GM12891 (cell line): ENCODE measurements at regions not wholly inside any gene's neighbourhood (a gene's known extent, or its start where the extent isn't known, plus 50 kb on each side); places are given as distances from the start of the nearest gene placed in this dataset.

Experiments used
- POLR2A ChIP-seq: IDR thresholded peaks from 2 replicates; pipeline ENCODE4 v1.6.1; 2011; ENCODE audit warnings: low read depth, low read length, control low read depth
- POLR2AphosphoS5 ChIP-seq: IDR thresholded peaks from 2 replicates; pipeline ENCODE4 v1.6.1; 2011; ENCODE audit warnings: low read depth, low read length, control low read depth
- POU2F2 ChIP-seq: IDR thresholded peaks from 2 replicates; pipeline ENCODE4 v1.6.1; 2011; ENCODE audit warnings: low read depth, mild to moderate bottlenecking, control low read depth, low read length, moderate library complexity
- SPI1 ChIP-seq: IDR thresholded peaks from 2 replicates; pipeline ENCODE4 v1.6.1; 2011; ENCODE audit warnings: low read depth, low read length, control low read depth
- TAF1 ChIP-seq: IDR thresholded peaks from 2 replicates; pipeline ENCODE4 v1.6.1; 2011; ENCODE audit warnings: low read depth, low read length, control low read depth

DNA sequence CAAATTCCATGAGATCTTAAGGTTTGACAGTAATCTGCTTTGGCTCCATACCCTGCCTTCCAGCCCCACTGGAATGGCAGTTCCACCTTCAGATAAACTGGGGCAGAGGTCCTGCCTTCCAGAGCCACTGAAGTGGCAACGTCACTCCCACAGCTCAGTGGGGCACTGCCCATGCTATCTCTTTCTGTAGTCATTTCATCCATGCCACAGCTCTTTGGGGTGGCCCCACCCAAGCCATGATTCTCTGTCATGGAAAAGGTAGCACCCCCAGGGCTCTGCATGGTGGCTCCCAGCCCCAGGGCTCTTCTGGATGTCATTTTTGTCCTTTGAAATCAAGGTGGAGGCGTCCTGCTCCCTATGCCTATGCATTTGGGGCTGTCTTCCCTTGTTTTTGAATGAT is 596.5 kb downstream of the SPOCK3 start:
- no peak for TF ChIP-seq POLR2AphosphoS5
- TF ChIP-seq POLR2A = no peak
- TF ChIP-seq TAF1 = no peak
- TF ChIP-seq SPI1 = no peak
- TF ChIP-seq POU2F2 = no peak
